ENCODE measurements at regions not wholly inside any gene's neighbourhood (a gene's known extent, or its start where the extent isn't known, plus 50 kb on each side); places are given as distances from the start of the nearest gene placed in this dataset.
"Not testable (repeated sequence)": the region's sequence is repeated elsewhere in the genome, so short reads cannot be mapped to it uniquely, and the experiment has no call there.

DNA sequence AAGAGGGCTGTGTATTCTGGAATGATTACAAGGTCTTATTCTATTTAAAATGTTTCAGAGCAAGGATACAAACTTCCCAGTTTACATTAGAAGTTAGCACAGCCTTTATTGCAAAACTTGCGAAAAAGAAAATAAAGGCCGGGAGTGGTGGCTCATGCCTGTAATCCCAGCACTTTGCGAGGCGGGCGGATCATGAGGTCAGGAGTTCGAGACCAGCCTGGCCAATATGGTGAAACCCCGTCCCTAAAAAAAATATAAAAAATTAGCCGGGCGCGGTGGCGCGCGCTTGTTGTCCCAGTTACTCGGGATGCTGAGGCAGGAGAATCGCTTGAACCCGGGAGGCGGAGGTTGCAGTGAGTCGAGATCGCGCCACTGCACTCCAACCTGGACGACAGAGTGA is 87.1 kb downstream of the TRIM27 start:
- DNase-seq = not testable (repeated sequence)

DNA sequence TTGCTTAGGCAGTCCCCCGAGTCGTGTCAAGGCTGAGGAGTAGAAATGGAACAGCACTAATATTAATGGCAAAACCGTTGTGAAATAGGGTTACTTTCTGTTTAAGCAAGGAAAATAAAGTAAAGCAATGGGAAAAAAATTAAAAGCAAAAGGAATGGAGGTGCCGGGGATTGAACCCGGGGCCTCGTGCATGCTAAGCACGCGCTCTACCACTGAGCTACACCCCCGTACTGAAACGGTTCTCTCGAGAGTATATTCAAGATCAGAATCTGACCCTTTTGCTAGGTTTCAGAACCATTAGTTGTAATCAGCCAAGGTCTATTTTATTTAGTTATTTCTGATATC is 85.5 kb downstream of the TRIM27 start:
- DNase-seq = peak in 45 of 56 donors; percentile 6 to 83 (median 58)

DNA sequence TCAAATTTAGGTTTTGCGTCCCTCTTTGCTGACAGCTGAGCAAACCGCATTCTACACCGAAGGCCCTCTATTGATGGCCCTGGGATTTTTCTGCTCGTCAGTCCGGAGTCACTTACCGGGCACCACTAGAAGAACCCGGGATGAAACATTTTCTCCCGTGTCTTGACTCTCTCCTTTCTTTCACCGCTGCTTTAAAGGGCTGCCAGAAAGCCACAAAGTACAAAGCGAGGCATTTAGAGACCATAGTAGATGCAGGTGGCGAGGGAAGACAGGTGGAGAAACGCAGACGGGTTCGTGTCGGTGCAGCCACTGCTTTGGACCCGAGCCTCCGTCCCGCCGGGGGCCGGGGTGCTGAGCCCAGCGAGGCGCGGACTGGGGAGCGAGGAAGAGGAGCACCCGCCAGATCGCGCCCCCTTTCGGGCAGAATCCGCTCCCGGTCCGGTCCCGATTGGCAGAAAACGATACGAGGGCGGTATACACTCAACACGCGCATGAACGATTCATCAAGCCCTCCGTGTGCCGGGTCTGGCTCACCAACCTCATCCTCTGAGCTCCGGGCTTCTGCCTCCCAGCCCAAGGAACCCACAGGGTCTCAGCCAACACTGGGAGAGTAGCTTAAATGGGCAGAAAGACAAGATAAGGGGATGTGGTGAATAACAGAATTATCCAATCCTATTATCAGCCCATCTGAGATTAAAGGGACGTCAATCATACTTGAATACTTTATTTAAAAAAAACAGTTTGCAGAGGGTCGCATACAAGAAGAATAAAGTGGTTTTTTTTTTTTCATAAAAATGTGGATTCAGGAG is 84.9 kb downstream of the TRIM27 start:
- peak in 55 of 56 donors; percentile 9 to 87 (median 73) for DNase-seq

DNA sequence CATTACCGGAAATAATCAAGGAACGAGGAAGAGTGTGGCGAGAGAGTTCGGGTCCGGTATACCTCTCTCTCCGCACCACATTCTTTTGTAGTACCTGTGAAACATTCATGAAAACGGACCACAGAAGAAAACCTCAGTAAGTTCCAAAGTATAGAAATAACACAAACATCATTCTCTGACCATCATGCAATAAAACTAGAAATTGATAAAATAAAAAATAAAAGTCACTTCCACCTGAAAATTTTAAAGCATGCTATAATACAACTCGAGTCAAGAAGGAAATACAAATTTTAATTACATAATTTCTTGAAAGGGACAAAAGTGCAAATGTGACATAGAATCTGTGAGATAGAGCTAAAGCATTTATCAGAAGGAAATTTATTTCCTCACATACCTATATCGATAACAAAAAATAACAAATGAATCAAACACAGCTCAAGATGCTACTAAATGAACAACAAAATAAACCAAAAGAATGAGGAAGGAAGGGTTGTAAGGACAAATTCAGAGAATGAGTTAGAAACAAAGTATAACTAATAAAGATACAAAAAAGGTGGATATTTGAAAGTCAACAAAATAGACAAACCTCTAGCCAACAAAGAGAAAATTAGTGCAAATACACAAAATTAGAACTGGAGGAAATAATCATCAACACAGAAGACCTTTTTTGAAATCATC is 84.2 kb downstream of the TRIM27 start:
- no peak for DNase-seq

DNA sequence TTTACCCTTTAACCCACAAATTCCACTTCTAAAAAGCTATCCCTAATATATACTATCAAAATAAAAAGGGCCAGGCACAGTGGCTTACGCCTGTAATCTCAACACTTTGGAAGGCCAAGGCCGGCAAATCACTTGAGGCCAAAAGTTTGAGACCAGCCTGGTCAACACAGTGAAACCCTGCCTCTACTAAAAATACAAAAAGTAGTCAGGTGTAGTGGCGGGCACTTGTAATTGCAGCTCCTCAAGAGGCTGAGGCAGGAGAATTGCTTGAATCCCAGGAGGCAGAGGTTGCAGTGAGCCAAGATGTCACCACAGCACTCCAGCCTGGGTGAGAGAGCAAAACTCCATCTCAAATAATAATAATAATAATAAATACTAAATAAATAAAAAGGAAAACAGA is 82.5 kb downstream of the TRIM27 start:
- DNase-seq = no peak

DNA sequence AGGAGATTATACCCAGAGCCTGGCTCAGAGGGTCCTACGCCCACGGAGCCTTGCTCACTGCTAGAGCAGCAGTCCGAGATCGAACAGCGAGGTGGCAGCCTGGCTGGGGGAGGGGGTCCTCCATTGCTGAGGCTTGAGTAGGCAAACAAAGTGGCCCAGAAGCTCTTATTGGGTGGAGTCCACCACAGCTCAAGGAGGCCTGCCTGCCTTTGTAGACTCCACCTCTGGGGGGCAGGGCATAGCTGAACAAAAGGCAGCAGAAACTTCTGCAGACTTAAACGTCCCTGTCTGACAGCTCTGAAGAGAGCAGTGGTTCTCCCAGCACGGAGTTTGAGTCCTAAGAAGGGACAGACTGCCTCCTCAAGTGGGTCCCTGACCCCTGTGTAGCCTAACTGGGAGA is 75.0 kb downstream of the TRIM27 start:
- not testable (repeated sequence) for DNase-seq

Data from nucleus accumbens (tissue), 56 donors.